GM10248 (cell line): ENCODE measurements at regions not wholly inside any gene's neighbourhood (a gene's known extent, or its start where the extent isn't known, plus 50 kb on each side); places are given as distances from the start of the nearest gene placed in this dataset.

Experiments
- CTCF ChIA-PET: fragments of 300-600 bp; sonication (Branson Sonifier 250); formaldehyde crosslinking; extraction: SDS; loops from one replicate; lab custom pipeline; 2021; ENCODE audit warnings: antibody characterized with exemption; lab: Yijun Ruan, JAX
- POLR2A ChIA-PET: fragments of 350-650 bp; sonication (Branson Sonifier 250); formaldehyde crosslinking; extraction: SDS; loops from one replicate; lab custom pipeline; 2020; ENCODE audit warnings: antibody characterized with exemption; lab: Yijun Ruan, JAX
- DNase-seq: peaks from one replicate; pipeline ENCODE4 v3.0.0; 2012; ENCODE audit errors: extremely low spot score
- TF ChIP-seq, protein P1 (sequence below): IDR thresholded peaks from 2 replicates; pipeline ENCODE4 v1.5.1; 2012; ENCODE audit warnings: mild to moderate bottlenecking, low read depth; ENCODE audit errors: extremely low read depth, missing control alignments, control extremely low read depth

DNA sequence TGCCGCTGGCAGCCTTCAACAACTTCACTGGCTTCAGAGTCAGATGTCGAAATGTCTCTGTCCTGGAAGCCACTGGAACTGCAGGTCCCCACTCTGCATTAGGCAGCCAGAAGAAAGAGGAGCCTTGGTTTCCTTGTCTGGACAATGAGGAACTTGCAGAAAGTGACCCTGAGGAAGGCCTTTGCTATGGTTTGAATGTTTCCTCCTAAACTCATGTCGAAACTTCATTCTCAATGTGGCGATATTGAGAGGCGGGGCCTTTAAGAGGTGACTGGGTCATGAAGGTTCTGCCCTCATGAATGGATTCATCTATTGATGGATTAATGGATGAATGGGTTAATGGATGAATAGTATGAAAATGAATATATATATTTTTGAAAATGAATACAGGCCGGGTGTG lies 61.6 kb upstream of the GPR26 start:
- TF ChIP-seq, protein P1, sequence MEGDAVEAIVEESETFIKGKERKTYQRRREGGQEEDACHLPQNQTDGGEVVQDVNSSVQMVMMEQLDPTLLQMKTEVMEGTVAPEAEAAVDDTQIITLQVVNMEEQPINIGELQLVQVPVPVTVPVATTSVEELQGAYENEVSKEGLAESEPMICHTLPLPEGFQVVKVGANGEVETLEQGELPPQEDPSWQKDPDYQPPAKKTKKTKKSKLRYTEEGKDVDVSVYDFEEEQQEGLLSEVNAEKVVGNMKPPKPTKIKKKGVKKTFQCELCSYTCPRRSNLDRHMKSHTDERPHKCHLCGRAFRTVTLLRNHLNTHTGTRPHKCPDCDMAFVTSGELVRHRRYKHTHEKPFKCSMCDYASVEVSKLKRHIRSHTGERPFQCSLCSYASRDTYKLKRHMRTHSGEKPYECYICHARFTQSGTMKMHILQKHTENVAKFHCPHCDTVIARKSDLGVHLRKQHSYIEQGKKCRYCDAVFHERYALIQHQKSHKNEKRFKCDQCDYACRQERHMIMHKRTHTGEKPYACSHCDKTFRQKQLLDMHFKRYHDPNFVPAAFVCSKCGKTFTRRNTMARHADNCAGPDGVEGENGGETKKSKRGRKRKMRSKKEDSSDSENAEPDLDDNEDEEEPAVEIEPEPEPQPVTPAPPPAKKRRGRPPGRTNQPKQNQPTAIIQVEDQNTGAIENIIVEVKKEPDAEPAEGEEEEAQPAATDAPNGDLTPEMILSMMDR, result no peak
- POLR2A ChIA-PET, result no interaction called here
- CTCF ChIA-PET, result no interaction called here
- DNase-seq, result no peak

DNA sequence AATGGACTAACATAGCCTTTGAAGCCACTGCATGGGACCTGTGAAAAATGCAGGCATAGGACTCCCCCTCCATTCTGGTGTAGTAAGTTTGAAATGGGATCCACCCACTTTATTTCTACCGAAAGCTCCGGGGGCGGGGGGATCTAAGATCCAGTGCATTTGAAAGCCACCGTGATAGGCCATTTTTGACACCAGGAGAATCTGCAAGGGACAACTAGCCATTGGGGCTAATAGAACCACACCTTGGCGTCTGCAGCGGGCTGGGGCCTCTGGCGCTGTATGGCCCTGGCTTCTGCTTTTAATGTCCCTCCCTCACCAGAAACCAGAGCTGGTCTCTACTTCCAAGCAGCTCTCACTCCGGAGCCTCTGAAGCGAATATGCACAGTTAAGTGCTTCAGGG lies 60.1 kb upstream of the GPR26 start:
- TF ChIP-seq, protein P1, result no peak
- ChIA-PET POLR2A (no interaction called here), CTCF (no interaction called here)
- DNase-seq, result no peak

DNA sequence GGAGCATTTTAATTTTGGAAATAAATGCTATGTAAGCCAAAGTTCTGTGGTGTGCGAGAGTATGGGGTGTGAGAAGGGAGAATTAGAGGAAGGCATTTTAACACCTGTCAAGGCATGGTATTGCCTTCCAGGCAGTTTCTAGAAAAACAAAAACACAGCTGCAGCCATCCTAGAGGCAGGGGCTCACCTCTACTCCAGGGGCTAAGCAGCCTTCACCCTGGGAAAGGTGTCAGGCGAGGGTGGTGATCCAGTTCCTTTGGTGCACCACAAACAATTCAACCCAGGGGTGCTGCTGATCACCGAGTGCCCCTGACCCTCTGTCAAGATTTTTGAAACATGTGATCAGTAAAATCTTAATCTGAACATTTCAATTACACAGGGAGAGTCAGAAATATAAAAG lies 59.2 kb upstream of the GPR26 start:
- ChIA-PET POLR2A (no interaction called here), CTCF (no interaction called here)
- no peak for DNase-seq
- TF ChIP-seq, protein P1, result no peak

DNA sequence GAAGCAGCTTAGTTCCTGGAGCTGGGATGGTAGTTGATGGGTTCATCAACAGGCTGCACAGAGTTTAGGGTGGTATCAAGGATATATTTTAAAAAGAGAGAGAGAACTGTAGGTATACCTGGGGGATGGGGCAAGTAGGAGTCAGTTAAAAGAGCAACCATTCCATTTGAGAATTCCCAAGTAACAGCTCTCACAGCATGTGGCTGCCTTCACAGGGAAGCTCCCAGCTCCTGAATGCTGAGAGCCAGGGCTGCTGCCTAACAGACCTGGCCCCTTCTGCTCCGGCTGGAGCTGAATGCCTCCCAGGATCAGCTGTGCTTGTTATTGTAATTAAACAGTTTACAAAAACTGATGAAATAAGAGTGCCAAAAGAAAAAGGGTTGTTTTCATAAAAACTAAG lies 58.8 kb upstream of the GPR26 start:
- TF ChIP-seq, protein P1, result no peak
- DNase-seq, result no peak
- ChIA-PET POLR2A (no interaction called here), CTCF (no interaction called here)

DNA sequence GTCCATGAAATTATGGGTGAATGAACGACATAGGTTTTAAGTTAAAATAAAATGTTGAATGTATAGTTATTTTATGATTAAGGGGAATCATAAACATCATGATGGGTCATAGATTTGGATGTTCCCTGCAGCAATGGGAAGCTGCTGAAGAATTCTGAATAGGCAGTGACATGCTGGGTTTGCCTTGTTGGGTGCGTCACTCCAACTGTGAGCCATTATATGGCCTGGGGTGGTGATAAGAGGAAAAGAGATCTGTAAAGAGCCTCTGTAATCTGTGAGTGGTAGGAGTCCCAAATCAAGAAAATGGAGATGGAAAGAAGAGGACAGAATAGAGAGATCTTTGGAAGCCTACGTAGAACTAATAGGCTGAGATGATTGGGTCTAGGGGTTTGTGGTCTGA lies 58.1 kb upstream of the GPR26 start:
- ChIA-PET POLR2A (no interaction called here), CTCF (no interaction called here)
- TF ChIP-seq, protein P1, result no peak
- no peak for DNase-seq

DNA sequence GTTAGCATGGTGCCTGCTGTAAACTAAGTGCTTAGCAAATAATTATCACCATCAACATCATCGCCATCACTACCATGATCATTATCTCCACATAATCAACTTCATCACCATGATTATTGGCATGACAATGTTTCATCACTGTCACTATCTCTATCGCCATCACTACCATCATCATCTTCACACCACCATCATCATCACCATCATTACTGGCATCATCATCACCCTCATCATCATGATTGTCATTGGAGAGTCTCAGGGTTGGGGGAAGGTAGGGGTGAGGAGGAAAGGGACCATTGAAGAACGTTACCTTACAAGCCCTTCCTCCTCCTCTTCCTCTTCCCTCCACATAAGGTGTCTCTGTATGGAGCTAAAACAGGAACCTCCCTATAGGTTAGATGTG lies 54.9 kb upstream of the GPR26 start:
- ChIA-PET CTCF (interaction anchor here (1.2 to 2.5 kb wide), 3 partner anchors 11 to 478 kb away, joined by 3 to 6 read pairs (median 3); no protein-coding TSS in a partner anchor), POLR2A (no interaction called here)
- no peak for DNase-seq
- TF ChIP-seq, protein P1, result no peak

DNA sequence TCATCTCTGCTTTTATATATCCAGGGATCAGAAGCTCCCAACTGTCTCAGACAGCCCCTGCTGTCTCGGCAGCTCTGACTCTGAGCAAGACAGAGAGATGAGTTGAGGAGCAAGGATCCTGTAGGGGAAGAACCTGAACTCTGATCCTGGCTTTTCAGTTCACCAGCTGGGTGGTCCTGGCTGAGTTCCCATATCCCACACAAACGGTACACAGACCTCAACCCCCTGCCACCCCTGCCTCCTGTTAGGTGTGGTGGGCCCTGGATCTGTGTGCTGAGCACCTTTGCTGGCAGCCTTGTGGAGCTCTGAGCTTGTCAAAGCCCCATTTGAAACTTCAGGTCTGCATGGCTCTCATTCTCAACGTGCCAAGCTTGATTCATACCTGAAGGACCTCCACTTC lies 54.3 kb upstream of the GPR26 start:
- TF ChIP-seq, protein P1, result no peak
- CTCF ChIA-PET, result interaction anchor here (0.9 to 2.5 kb wide), 6 partner anchors 12 to 479 kb away, joined by 3 to 6 read pairs (median 3); no protein-coding TSS in a partner anchor
- DNase-seq, result no peak
- POLR2A ChIA-PET, result no interaction called here
